NB4 (cell line): ENCODE measurements at regions not wholly inside any gene's neighbourhood (a gene's known extent, or its start where the extent isn't known, plus 50 kb on each side); places are given as distances from the start of the nearest gene placed in this dataset.

Source experiments
- DNase-seq: peaks from one replicate; pipeline ENCODE4 v3.0.0; 2010; ENCODE audit warnings: low read depth
- H3K4me3 ChIP-seq: one replicate; pipeline ENCODE4 v1.5.1; 2011; ENCODE audit warnings: mild to moderate bottlenecking, low read depth, low read length, moderate library complexity
- MAX ChIP-seq: IDR thresholded peaks from 2 replicates; pipeline ENCODE4 v1.6.1; 2011; ENCODE audit warnings: low read depth, low read length
- MYC ChIP-seq: IDR thresholded peaks from 2 replicates; pipeline ENCODE4 v1.6.1; 2011; ENCODE audit warnings: low read depth, low read length
- POLR2A ChIP-seq: IDR thresholded peaks from 2 replicates; pipeline ENCODE4 v1.6.1; 2011; ENCODE audit warnings: mild to moderate bottlenecking; ENCODE audit not compliant: insufficient read length; ENCODE audit errors: extremely low read depth
- TF ChIP-seq, protein P1 (sequence below): IDR thresholded peaks from one replicate; pipeline ENCODE4 v1.5.1; 2012; ENCODE audit warnings: low read depth, low read length

DNA sequence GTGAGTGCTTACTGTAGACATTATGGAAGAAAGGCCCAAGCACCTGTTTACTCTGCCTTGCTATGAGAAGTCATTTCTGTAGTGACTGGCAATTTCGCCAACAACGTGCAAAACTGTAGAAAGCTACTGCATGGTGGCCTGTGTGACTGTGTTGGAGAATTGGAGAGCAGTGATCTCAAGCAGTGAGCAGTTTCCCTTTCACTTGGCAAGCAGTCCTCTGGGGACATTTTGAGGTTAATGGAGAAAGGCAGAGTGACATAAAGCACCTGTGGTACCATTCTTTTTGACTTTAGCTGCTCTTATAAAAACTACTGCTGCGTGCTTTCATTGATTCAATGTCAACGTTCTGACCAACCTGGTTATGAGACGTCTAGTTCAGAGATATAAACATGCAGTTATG is 382.6 kb upstream of the JAG1 start:
- no peak overlapping the region for H3K4me3 ChIP-seq
- TF ChIP-seq, protein P1, sequence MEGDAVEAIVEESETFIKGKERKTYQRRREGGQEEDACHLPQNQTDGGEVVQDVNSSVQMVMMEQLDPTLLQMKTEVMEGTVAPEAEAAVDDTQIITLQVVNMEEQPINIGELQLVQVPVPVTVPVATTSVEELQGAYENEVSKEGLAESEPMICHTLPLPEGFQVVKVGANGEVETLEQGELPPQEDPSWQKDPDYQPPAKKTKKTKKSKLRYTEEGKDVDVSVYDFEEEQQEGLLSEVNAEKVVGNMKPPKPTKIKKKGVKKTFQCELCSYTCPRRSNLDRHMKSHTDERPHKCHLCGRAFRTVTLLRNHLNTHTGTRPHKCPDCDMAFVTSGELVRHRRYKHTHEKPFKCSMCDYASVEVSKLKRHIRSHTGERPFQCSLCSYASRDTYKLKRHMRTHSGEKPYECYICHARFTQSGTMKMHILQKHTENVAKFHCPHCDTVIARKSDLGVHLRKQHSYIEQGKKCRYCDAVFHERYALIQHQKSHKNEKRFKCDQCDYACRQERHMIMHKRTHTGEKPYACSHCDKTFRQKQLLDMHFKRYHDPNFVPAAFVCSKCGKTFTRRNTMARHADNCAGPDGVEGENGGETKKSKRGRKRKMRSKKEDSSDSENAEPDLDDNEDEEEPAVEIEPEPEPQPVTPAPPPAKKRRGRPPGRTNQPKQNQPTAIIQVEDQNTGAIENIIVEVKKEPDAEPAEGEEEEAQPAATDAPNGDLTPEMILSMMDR, result no peak
- no peak for TF ChIP-seq POLR2A
- DNase-seq, result no peak

GRCh38 chr20:11057624-11058023 is 383.8 kb upstream of the JAG1 start:
- TF ChIP-seq, protein P1, result no peak
- no peak for TF ChIP-seq MAX
- no peak for TF ChIP-seq MYC
- no peak for TF ChIP-seq POLR2A
- DNase-seq, result no peak
- no peak overlapping the region for H3K4me3 ChIP-seq

GRCh38 chr20:11059659-11060058 is 385.9 kb upstream of the JAG1 start:
- TF ChIP-seq MAX (no peak), MYC (no peak), POLR2A (no peak)
- TF ChIP-seq, protein P1, result no peak
- no peak for DNase-seq
- H3K4me3 ChIP-seq, result no peak overlapping the region

DNA sequence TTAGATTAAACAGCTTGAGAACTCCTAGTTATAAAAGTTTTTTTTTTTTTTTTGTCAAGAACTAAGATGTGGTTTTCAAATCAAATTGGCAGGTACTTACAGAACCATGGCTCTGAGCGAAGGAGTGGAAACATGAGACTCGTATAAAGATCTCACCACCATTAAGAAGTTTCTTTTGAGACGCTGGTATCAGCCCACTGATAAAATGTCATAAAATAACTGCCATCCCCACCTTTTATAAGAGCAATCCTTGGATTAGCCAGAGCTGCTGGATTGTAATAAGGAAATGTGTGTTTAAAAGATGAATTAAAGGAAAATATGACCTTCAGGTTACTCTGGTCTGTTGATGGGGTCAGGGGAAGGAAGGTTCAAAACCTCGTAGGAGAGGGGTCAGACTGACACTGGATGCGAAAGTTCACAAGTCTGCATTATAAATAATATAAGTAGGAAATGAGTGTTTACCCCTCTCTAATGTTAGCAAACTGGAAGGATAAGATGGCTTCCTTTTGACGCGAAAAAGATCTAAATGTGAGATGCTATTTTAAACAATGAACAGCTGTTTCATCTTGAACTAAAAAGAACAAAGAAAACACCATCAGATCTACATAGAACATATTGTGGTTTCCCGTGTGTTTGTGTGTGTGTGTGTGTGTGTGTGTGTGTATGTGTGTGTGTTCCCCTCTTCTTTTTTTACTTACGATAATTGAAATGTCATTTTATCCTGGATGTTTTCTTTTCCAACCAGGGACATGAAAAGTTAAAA is 386.8 kb upstream of the JAG1 start:
- TF ChIP-seq MYC, result no peak
- TF ChIP-seq, protein P1, result no peak
- TF ChIP-seq MAX, result no peak
- no peak for TF ChIP-seq POLR2A
- DNase-seq, result no peak
- no peak overlapping the region for H3K4me3 ChIP-seq

- TF ChIP-seq MAX (no peak), POLR2A (no peak), MYC (no peak)
- TF ChIP-seq, protein P1, result no peak
- no peak for DNase-seq
- no peak overlapping the region for H3K4me3 ChIP-seq
These were observed 389.6 kb upstream of the JAG1 start for GRCh38 chr20:11063444-11063843.
